GM12891 (cell line): ENCODE measurements at regions not wholly inside any gene's neighbourhood (a gene's known extent, or its start where the extent isn't known, plus 50 kb on each side); places are given as distances from the start of the nearest gene placed in this dataset.

Experiments
- DNase-seq: peaks from one replicate; pipeline ENCODE4 v3.0.0; 2011; ENCODE audit warnings: low spot score; ENCODE audit not compliant: insufficient read length
- FAIRE-seq: peaks from 2 replicates; lab custom pipeline; 2011; peaks lifted over from hg19 to GRCh38; lab: Jason Lieb, UNC
- PAX5 ChIP-seq: IDR thresholded peaks from 2 replicates; pipeline ENCODE4 v1.6.1; 2011; ENCODE audit warnings: low read length, moderate library complexity, mild to moderate bottlenecking; ENCODE audit not compliant: insufficient read depth, severe bottlenecking
- POLR2A ChIP-seq: IDR thresholded peaks from 2 replicates; pipeline ENCODE4 v1.6.1; 2011; ENCODE audit warnings: low read depth, low read length, control low read depth
- POLR2AphosphoS5 ChIP-seq: IDR thresholded peaks from 2 replicates; pipeline ENCODE4 v1.6.1; 2011; ENCODE audit warnings: low read depth, low read length, control low read depth
- POU2F2 ChIP-seq: IDR thresholded peaks from 2 replicates; pipeline ENCODE4 v1.6.1; 2011; ENCODE audit warnings: low read depth, mild to moderate bottlenecking, control low read depth, low read length, moderate library complexity
- SPI1 ChIP-seq: IDR thresholded peaks from 2 replicates; pipeline ENCODE4 v1.6.1; 2011; ENCODE audit warnings: low read depth, low read length, control low read depth
- TAF1 ChIP-seq: IDR thresholded peaks from 2 replicates; pipeline ENCODE4 v1.6.1; 2011; ENCODE audit warnings: low read depth, low read length, control low read depth

GRCh38 chr2:71784734-71785511 is 331.6 kb downstream of the DYSF start:
- DNase-seq: no peak
- no peak for FAIRE-seq
- TF ChIP-seq POLR2A: no peak
- TF ChIP-seq SPI1: no peak
- no peak for TF ChIP-seq TAF1
- no peak for TF ChIP-seq POU2F2
- no peak for TF ChIP-seq POLR2AphosphoS5
- TF ChIP-seq PAX5: no peak

DNA sequence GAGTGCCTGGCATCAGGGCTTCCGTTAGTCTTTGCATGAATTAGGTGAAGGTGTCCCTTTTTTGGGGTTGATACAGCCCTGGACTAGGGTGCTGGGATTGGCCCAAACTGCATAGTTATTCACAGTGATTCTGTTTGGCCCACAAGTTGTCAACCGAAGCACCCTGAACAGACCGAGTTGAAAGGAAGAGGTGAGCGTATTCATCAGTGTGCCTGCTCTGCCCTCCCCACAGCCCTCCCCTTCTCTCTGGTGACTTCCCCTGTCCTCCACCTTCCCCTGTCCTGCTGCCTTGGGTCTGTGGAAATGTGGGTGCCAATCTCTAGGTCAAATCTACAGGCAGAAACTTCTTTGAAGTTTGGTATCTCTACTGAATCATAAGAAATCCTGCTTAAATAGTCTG is 330.5 kb downstream of the DYSF start:
- TF ChIP-seq SPI1: no peak
- no peak for TF ChIP-seq POLR2A
- no peak for TF ChIP-seq POU2F2
- TF ChIP-seq TAF1: no peak
- no peak for FAIRE-seq
- no peak for DNase-seq

DNA sequence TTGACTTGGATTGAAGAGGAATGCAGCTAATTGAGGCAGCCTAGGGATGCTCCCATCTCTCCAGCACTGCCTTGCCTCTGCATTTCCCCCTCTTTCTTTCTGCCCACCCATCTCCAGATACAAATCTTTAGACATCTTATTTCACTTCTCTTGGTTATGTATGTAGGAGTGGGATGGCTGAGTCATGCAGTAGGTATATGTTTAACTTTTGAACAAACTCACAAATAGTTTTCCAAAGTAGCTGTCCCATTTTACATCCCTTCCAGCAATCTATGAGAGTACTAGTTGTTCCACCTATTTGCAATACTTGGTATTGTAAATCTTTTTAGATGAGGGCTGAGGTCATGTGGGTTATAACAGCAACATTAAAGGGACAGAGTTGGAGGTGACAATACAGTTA is 329.9 kb downstream of the DYSF start:
- DNase-seq (no peak), FAIRE-seq (no peak)

DNA sequence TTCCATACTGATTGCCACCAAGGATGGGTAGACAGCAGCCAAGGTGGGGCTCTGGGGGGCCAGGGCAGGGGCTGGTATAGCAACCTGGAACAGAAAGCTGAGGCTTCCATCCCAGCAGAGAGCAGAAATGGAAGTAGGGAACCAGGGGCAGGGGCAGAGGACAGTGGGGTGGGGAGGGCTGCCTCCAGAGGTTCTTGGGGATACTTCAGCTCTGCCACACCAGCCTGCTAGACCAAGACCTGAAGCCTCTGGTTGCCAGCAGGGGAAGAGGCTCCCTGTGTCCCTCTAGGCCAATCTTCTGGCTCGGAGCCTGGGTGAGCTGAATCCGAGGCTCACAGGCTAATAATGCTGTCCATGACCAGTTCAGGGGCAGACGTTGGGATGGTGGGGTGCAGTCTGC is 329.0 kb downstream of the DYSF start:
- no peak for TF ChIP-seq POU2F2
- TF ChIP-seq PAX5: no peak
- TF ChIP-seq SPI1: no peak
- no peak for TF ChIP-seq POLR2AphosphoS5
- TF ChIP-seq POLR2A: no peak
- no peak for TF ChIP-seq TAF1
- DNase-seq (no peak), FAIRE-seq (no peak)

More for the DNA sequence above, 329.9 kb downstream of the DYSF start:
- no peak for TF ChIP-seq TAF1
- TF ChIP-seq PAX5: no peak
- no peak for TF ChIP-seq POLR2A
- no peak for TF ChIP-seq POLR2AphosphoS5
- TF ChIP-seq POU2F2: no peak

DNA sequence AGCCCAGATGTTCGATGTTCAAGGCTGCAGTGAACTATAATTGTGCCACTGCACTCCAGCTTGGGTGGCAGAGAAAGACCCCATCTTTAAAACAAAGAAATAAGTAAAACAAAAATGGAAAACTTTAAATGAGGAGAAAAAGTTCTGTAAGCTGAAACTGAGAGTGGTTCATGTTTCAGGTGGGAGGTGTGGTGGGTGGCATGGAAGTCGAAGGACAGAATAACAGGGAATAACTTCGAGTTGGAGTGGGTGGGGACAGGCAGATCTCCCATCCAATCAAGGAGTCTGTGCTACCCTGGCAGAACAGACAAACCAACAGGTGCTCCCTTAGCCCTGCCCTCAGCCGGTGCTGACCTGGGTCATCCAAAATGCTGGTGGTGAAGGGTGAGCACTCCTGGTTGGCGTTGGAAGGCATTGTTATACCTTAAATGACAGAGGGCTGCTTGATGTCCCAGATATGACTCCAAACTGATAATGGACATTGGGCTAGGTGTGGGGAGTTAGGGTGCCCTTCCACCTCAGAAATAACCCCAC is 328.4 kb downstream of the DYSF start:
- FAIRE-seq: no peak
- TF ChIP-seq POLR2AphosphoS5: no peak
- no peak for TF ChIP-seq POLR2A
- no peak for TF ChIP-seq POU2F2
- TF ChIP-seq TAF1: no peak
- TF ChIP-seq SPI1: no peak

DNA sequence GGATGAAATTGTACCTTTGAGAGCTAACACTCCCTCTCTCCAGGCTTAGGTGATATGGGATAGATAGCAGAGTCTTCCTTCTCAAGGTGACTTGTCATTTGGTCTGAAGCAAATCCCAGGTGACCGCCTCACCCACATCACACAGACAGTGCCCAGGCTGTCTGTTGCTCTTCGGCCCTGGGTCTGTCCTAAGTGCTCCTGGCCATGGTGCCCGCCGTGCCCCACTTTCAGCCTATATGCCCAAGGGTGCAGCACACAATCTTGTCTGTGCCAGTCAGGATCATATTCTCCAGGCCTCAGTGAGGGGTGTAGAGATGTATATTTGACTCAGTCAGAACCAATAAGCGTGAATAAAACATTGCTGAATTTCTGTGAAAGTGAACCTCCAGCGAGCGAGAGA is 326.8 kb downstream of the DYSF start:
- FAIRE-seq (no peak), DNase-seq (no peak)
- no peak for TF ChIP-seq POLR2AphosphoS5
- TF ChIP-seq POLR2A: no peak
- no peak for TF ChIP-seq POU2F2
- TF ChIP-seq SPI1: no peak
- no peak for TF ChIP-seq PAX5
- no peak for TF ChIP-seq TAF1

More for the DNA sequence above, 328.4 kb downstream of the DYSF start:
- DNase-seq: no peak

DNA sequence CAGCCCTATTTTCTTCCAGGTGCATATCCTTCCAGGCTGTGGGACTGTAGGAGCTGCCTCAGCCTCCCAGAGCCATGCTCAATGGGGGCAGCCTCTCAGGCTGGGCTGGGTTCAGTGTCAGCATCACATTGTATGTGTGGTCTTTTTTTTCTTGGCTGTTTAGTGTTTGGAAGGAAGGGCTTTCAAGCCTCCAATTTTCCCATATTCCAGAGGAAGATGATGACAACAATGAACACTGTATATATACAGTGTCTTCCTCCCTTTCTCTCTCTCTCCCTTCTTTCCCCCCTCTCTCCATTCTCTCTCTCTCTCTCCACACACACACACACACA is 326.4 kb downstream of the DYSF start:
- TF ChIP-seq TAF1 (no peak), POU2F2 (no peak), POLR2AphosphoS5 (no peak), SPI1 (no peak), POLR2A (no peak), PAX5 (no peak)

GRCh38 chr2:71778936-71779773 is 325.8 kb downstream of the DYSF start:
- no peak for TF ChIP-seq POU2F2
- no peak for TF ChIP-seq POLR2A
- no peak for TF ChIP-seq POLR2AphosphoS5
- TF ChIP-seq SPI1: no peak
- TF ChIP-seq PAX5: no peak
- TF ChIP-seq TAF1: no peak
- DNase-seq (no peak), FAIRE-seq (no peak)

More for the DNA sequence above, 326.4 kb downstream of the DYSF start:
- FAIRE-seq (no peak), DNase-seq (no peak)

DNA sequence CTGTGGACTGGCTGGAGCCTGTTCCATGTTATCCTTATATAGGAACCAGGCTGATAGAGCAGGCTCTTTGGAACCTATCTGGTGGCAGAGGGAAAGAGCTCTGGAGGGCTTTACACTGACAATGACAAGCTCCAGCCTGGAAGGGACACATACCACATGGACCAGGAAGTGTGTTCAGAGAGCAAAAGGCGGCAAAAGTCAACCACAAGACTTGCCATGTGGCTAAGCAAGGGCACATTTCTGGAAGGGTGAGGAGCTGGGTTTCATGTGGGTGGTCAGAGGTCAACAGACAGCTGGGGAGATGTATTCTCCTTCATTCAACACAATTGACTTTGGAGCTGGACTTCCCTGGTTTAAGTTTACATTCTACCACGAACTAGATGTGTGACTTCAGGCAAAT is 325.2 kb downstream of the DYSF start:
- no peak for FAIRE-seq
- DNase-seq: no peak
- TF ChIP-seq POLR2AphosphoS5: no peak
- TF ChIP-seq SPI1: no peak
- no peak for TF ChIP-seq TAF1
- no peak for TF ChIP-seq POLR2A
- no peak for TF ChIP-seq POU2F2
